H1 (cell line): ENCODE measurements at regions not wholly inside any gene's neighbourhood (a gene's known extent, or its start where the extent isn't known, plus 50 kb on each side); places are given as distances from the start of the nearest gene placed in this dataset.

Source experiments
- ATF2 ChIP-seq: IDR thresholded peaks from 2 replicates; pipeline ENCODE4 v1.6.1; 2012; ENCODE audit warnings: low read length, inconsistent platforms
- CBX5 ChIP-seq: fragments of 300-800, 300-1000 bp; sonication (generic); IDR thresholded peaks from 2 replicates; pipeline ENCODE4 v1.7.1; 2016; ENCODE audit warnings: antibody characterized with exemption, low read length, low read depth
- FOSL1 ChIP-seq: IDR thresholded peaks from 2 replicates; pipeline ENCODE4 v1.6.1; 2011; ENCODE audit warnings: mild to moderate bottlenecking, low read depth, low read length, moderate library complexity; ENCODE audit not compliant: insufficient read depth
- KDM1A ChIP-seq: fragments of 200-600, 300-600 bp; sonication (generic); IDR thresholded peaks from 2 replicates; pipeline ENCODE4 v1.7.1; 2016; ENCODE audit warnings: mild to moderate bottlenecking, low read length, borderline replicate concordance
- KDM5A ChIP-seq: fragments of 200-600 bp; IDR thresholded peaks from 2 replicates; pipeline ENCODE4 v1.7.1; 2012; ENCODE audit warnings: mild to moderate bottlenecking, low read length, inconsistent platforms, mixed read lengths
- MAX ChIP-seq: IDR thresholded peaks from 2 replicates; pipeline ENCODE4 v1.6.1; 2012; ENCODE audit warnings: inconsistent platforms
- NRF1 ChIP-seq: IDR thresholded peaks from 2 replicates; pipeline ENCODE4 v1.6.1; 2011; ENCODE audit warnings: mild to moderate bottlenecking, low read depth, low read length, improper control_type of control experiment
- PHF8 ChIP-seq: fragments of 200-600 bp; sonication (generic); conservative IDR thresholded peaks from 2 replicates; pipeline ENCODE4 v1.7.1; 2012; ENCODE audit warnings: low read depth, mild to moderate bottlenecking, inconsistent platforms, low read length, moderate library complexity
- SAP30 ChIP-seq: fragments of 300-600 bp; sonication (generic); IDR thresholded peaks from 2 replicates; pipeline ENCODE4 v1.7.1; 2012; ENCODE audit warnings: low read length, moderate library complexity, mild to moderate bottlenecking, inconsistent platforms; ENCODE audit not compliant: insufficient read depth, insufficient replicate concordance
- SP1 ChIP-seq: IDR thresholded peaks from 2 replicates; pipeline ENCODE4 v1.6.1; 2011; ENCODE audit warnings: low read depth, low read length
- SUZ12 ChIP-seq: fragments of 200-600 bp; sonication (generic); IDR thresholded peaks from 2 replicates; pipeline ENCODE4 v1.6.1; 2012; ENCODE audit warnings: mild to moderate bottlenecking, inconsistent platforms, low read length, moderate library complexity, mixed read lengths
- TAF7 ChIP-seq: optimal IDR thresholded peaks from 2 replicates; pipeline ENCODE3; 2011; ENCODE audit warnings: low read depth, mild to moderate bottlenecking, inconsistent platforms, low read length, moderate library complexity, borderline replicate concordance
- USF2 ChIP-seq: IDR thresholded peaks from 2 replicates; pipeline ENCODE4 v1.6.1; 2011; ENCODE audit warnings: low read length, improper control_type of control experiment

- TF ChIP-seq PHF8 (no peak), KDM1A (no peak), USF2 (no peak), MAX (no peak), SAP30 (no peak), SP1 (no peak), NRF1 (no peak), KDM5A (no peak), FOSL1 (no peak), ATF2 (no peak), TAF7 (no peak), SUZ12 (no peak), CBX5 (no peak)
- TF ChIP-seq, all 59 proteins: peak for 0
These were observed 187.3 kb upstream of the INTU start (continued) for GRCh38 chr4:127445471-127445870.
